IPS DF 4.7 (cell line): ENCODE measurements at regions not wholly inside any gene's neighbourhood (a gene's known extent, or its start where the extent isn't known, plus 50 kb on each side); places are given as distances from the start of the nearest gene placed in this dataset.

ENCODE experiments used
- DNase-seq: peaks from one replicate; pipeline ENCODE4 v3.0.0-alpha.2; 2013; ENCODE audit warnings: low spot score; ENCODE audit errors: extremely low read depth

DNA sequence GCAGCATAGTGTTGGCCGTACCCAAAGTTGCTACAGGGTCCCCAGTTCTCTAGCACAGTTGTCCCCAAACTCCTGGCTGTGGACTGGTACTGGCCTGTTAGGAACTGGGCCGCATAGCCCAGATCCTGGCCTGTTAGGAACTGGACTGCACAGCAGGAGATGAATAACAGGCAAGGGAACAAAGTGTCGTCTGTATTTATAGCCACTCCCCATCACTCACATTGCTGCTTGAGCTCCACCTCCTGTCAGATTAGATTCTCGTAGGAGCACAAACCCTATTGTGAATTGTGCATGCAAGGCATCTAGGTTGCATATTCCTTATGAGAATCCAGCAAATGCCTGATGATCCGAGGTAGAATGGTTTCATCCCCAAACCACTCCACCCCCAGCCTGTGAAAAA, 604.0 kb upstream of the LMCD1 start:
- DNase-seq, result no peak

- no peak for DNase-seq
Observed at GRCh38 chr3:7913283-7913682, 588.3 kb upstream of the LMCD1 start.

- no peak for DNase-seq
Observed at GRCh38 chr3:7915356-7915755, 586.3 kb upstream of the LMCD1 start.

- DNase-seq, result no peak
Observed at GRCh38 chr3:7917443-7918151, 584.0 kb upstream of the LMCD1 start.

DNA sequence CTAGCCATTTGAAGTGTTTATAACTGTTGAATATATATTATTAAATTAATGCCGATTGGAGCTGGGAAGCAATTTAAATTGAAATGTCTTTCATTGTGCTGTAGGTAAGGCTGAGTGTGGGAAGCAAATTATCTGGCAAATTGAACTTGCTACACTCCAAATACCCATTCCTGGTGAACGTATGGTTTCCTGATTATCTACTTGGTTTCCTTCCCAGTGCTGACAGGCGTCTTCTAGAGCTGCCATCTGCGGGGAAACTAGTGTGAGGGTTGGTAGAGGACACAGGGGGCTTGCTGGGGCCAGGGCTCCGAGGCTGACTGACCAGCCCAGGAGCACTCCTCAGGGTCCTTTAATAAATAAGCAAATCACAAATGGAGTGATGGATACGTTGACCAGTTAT, 581.4 kb upstream of the LMCD1 start:
- no peak for DNase-seq

DNA sequence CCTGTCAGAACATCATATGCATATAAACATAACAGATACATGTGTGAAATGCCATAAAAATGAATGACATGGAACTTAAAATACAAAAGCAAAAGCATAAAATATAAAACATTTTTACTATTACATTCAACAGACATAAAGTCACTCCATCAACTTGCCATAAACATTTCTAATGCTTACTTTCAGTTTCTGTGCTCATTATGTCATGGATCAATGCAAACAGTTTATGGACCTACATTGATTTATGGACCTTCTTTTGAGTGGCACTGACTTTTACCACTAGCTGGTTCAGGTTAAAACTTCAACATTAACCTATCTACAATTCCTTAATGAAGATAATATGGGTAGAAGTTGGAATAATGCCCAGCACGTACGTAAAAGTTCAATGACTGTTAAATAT, 577.4 kb upstream of the LMCD1 start:
- no peak for DNase-seq

DNA sequence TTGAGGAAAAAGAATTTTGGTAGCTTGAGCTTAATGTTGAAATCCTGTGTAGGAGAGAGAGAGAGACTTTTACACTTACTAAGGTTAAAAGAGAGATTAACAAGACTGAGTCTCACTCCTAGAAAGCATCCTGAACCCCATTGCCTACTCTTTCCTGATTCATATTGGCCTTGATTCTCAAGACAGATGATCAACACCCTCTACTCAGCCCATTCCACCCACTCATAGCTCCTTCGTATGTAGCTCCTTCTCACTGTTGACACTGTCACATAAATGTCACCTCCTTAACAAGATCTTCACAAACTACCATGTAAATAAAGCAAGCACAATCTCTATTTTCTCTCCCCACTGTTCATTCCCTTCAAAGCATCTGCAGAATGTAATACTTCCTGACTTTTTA, 574.6 kb upstream of the LMCD1 start:
- DNase-seq, result no peak

DNA sequence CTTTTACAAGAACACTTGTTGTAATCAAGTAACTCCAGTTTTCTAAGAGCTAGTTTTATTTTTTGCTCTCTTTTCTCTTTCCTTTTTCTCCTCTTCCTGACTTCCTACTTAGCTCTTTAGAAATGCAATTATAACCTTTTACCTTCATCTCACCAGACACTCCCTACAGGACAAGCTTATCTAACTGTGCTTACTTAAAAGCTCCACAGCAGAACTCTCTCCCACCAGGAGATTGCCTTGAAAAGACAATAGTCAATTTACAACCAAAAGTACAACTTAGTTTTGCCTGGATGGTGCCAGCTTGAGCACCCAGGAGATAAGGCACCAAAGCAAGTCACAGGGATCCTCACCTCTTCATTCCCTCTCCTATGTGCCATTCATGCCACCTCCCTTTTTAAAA, 573.8 kb upstream of the LMCD1 start:
- no peak for DNase-seq

- no peak for DNase-seq
Observed at GRCh38 chr3:7929319-7929889, 572.2 kb upstream of the LMCD1 start.

DNA sequence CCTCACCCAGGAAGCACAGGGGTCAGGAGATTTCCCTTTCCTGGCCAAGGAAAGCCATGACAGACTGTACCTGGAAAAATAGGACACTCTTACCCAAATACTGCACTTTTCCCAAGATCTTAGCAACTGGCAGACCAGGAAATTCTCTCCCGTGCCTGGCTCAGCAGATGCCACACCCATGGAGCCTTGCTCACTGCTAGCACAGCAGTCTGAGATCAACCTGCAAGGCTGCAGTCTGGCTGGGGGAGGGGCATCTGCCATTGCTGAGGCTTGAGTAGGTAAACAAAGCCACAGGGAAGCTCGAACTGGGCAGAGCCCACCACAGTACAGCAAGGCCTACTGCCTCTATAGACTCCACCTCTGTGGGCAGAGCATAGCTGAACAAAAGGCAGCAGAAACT, 567.3 kb upstream of the LMCD1 start:
- no peak for DNase-seq

- no peak for DNase-seq
Observed at GRCh38 chr3:7947930-7948329, 553.7 kb upstream of the LMCD1 start.

- DNase-seq, result no peak
Observed at GRCh38 chr3:7950890-7951289, 550.7 kb upstream of the LMCD1 start.

DNA sequence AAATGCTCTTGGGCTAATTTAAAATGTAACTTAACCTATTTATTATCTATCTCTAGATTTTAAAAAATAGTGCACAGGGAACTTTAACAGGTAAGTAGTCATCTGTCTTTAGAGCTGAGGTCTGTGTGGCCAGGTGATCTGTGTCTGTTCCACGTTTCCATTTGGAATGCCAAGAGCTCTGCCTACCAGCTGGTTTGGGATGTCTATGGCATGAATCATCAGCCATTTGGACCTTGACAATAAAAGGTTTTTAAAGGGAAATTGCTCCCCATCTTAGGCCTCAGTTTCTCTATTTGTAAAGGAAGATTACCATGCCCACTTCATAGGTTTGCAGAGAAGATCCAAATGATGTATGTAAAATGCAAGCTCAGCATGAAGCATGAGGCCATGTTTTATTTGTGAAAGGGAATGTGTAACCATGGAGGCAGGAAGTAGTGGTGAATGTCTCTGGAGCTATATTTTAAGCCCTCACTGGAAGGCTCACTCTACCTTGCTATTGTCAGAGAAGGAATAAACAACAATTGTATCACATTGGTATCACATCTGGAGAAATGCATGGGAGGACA, 548.1 kb upstream of the LMCD1 start:
- no peak for DNase-seq

GRCh38 chr3:7957024-7957423, 544.6 kb upstream of the LMCD1 start:
- no peak for DNase-seq

DNA sequence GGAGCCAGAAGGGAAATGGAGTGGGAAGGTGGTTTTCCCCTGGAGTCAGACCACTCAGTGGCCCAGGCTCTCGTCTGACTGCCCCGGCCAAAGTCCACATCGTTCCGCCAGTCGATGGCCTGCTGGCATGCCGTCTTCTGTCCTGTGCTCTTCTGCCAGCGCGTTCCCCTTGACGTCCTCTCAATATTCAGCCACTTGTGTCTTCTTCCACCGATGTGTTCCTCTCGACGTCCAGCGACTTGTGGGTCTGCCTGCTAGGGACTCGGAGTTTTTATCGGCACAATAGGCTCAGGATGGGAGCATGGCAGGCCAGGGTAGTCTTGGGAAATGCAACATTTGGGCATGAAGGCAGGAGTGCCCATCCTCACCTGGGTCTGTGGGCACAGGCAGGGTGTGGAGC, 542.5 kb upstream of the LMCD1 start:
- no peak for DNase-seq

- DNase-seq, result no peak
Observed at GRCh38 chr3:7960601-7961000, 541.0 kb upstream of the LMCD1 start.

GRCh38 chr3:7962301-7962700, 539.3 kb upstream of the LMCD1 start:
- DNase-seq, result no peak

- DNase-seq, result no peak
Observed at GRCh38 chr3:7964899-7965298, 536.7 kb upstream of the LMCD1 start.

DNA sequence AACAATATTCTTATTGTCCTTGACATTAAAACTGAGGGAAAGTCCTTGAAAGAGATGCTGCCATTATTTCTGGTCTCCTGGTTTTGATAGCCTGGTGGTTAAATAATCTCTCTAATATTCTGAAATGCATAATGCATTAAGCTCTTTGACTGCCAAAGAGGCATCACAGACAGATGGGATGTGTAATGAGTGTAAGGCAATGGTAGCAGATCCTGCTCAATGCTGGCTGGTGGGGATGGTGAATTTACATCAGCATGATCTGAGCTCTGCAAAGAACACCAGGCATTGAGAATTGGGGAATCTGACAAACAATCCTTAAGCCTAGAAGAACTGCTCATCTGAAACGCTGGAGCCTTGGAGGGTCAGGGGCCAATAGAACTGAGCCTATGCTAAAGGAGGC, 528.6 kb upstream of the LMCD1 start:
- no peak for DNase-seq

- DNase-seq, result no peak
Observed at GRCh38 chr3:7977245-7978086, 524.2 kb upstream of the LMCD1 start.

DNA sequence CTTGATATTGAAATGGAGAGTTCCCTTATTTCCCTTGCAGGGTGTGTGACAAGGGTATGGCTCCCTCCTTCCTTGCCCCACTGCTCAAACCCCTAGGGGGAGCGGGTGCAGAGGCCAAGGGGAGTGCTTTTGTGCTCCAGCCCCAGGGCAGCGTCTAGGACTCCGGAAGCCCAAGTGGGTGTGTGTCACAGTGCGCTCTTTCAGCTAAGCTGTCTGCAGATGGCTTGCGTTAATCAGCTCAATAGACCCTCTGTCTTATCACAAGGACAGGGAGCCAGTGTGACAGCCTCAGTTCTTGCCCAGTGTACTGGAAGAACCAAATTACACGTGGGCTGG, 523.6 kb upstream of the LMCD1 start:
- no peak for DNase-seq

GRCh38 chr3:7982126-7982525, 519.5 kb upstream of the LMCD1 start:
- no peak for DNase-seq
